Liver (tissue), 8 donors: ENCODE measurements at regions not wholly inside any gene's neighbourhood (a gene's known extent, or its start where the extent isn't known, plus 50 kb on each side); places are given as distances from the start of the nearest gene placed in this dataset.

Source experiments
- DNase-seq: peaks from one replicate; pipeline ENCODE4 v3.0.0-alpha.2; 2017; ENCODE audit warnings: low spot score
- H3K27ac ChIP-seq, 2 donors: one replicate each; pipeline ENCODE4 v1.7.0; 2013; ENCODE audit warnings: inconsistent platforms in 2 of 2, low read length in 2 of 2, control low read depth in 1 of 2, low read depth in 1 of 2, mild to moderate bottlenecking in 1 of 2
- H3K27me3 ChIP-seq, 4 donors: one replicate each; pipeline versions ENCODE4 v1.6.1 to v1.7.0; 2013; ENCODE audit warnings: low read length in 3 of 4, inconsistent platforms in 1 of 4, mild to moderate bottlenecking in 1 of 4, moderate library complexity in 1 of 4; ENCODE audit not compliant: control insufficient read depth in 4 of 4, insufficient read depth in 4 of 4
- H3K36me3 ChIP-seq, 4 donors: one replicate each; pipeline versions ENCODE4 v1.6.1 to v1.7.0; 2013; ENCODE audit warnings: low read length in 3 of 4, mild to moderate bottlenecking in 3 of 4, low read depth in 1 of 4, moderate library complexity in 1 of 4; ENCODE audit not compliant: control insufficient read depth in 4 of 4, insufficient read depth in 3 of 4
- H3K4me1 ChIP-seq, 4 donors: one replicate each; pipeline versions ENCODE4 v1.6.1 to v1.7.0; 2013; ENCODE audit warnings: low read length in 3 of 4, mild to moderate bottlenecking in 3 of 4, moderate library complexity in 1 of 4; ENCODE audit not compliant: control insufficient read depth in 4 of 4, insufficient read depth in 4 of 4
- H3K4me3 ChIP-seq, 3 donors: one replicate each; pipeline versions ENCODE4 v1.6.1 to v1.7.0; 2013; ENCODE audit warnings: low read length in 3 of 3, control low read depth in 1 of 3, low read depth in 1 of 3, mild to moderate bottlenecking in 1 of 3
- H3K9ac ChIP-seq, 2 donors: one replicate each; pipeline ENCODE4 v1.7.0; 2013; ENCODE audit warnings: low read length in 2 of 2, mild to moderate bottlenecking in 2 of 2, moderate library complexity in 2 of 2, control low read depth in 1 of 2, low read depth in 1 of 2
- H3K9me3 ChIP-seq, 4 donors: one replicate each; pipeline versions ENCODE4 v1.6.1 to v1.7.0; 2013; ENCODE audit warnings: low read length in 3 of 4; ENCODE audit not compliant: control insufficient read depth in 4 of 4
- ATF3 ChIP-seq: IDR thresholded peaks from 2 replicates; pipeline ENCODE4 v1.6.1; 2016; ENCODE audit warnings: antibody characterized with exemption
- CTCF ChIP-seq: fragments of 150-350 bp; IDR thresholded peaks from 2 replicates; pipeline ENCODE4 v1.5.1; 2017; ENCODE audit warnings: improper control_type of control experiment, low read depth, low read length; ENCODE audit not compliant: missing input control
- EGR1 ChIP-seq, 2 donors: IDR thresholded peaks; 2 replicates each; pipeline ENCODE4 v1.6.1; 2016 to 2018; ENCODE audit warnings: antibody characterized with exemption in 2 of 2, low read depth in 2 of 2
- HNF4A ChIP-seq, 2 donors: conservative IDR thresholded peaks; 2 replicates each; pipeline ENCODE4 v1.6.1; 2016; ENCODE audit warnings: antibody characterized with exemption in 2 of 2, mild to moderate bottlenecking in 2 of 2
- JUND ChIP-seq, 2 donors: IDR thresholded peaks; 2 replicates each; pipeline ENCODE4 v1.6.1; 2016; ENCODE audit warnings: antibody characterized with exemption in 2 of 2
- MAX ChIP-seq: IDR thresholded peaks from 2 replicates; pipeline ENCODE4 v1.6.1; 2016; ENCODE audit warnings: antibody characterized with exemption
- NR2F2 ChIP-seq: IDR thresholded peaks from 2 replicates; pipeline ENCODE4 v1.6.1; 2016; ENCODE audit warnings: antibody characterized with exemption
- RAD21 ChIP-seq, 2 donors: IDR thresholded peaks; 2 replicates each; pipeline ENCODE4 v1.6.1; 2016; ENCODE audit warnings: antibody characterized with exemption in 2 of 2, mild to moderate bottlenecking in 2 of 2
- REST ChIP-seq: IDR thresholded peaks from 2 replicates; pipeline ENCODE4 v1.6.1; 2016; ENCODE audit warnings: antibody characterized with exemption, mild to moderate bottlenecking
- SP1 ChIP-seq: IDR thresholded peaks from 2 replicates; pipeline ENCODE4 v1.6.1; 2018; ENCODE audit warnings: antibody characterized with exemption, mild to moderate bottlenecking
- YY1 ChIP-seq: IDR thresholded peaks from 2 replicates; pipeline ENCODE4 v1.6.1; 2016; ENCODE audit warnings: antibody characterized with exemption, mild to moderate bottlenecking
- ZBTB33 ChIP-seq: IDR thresholded peaks from 2 replicates; pipeline ENCODE4 v1.6.1; 2016; ENCODE audit warnings: antibody characterized with exemption
- WGBS: extraction: QIAGEN DNeasy Blood & Tissue Kit; methylation state at CpG from one replicate; pipeline ENCODE4 v1.1.7; 2013; 5-methylcytosine and 5-hydroxymethylcytosine counted together
- donor health status: healthy.
- donor health status: healthy.
- donor health status: healthy.
- donor health status: healthy.
- donor health status: healthy.

GRCh38 chr5:1975898-1976765 is 93.4 kb upstream of the IRX4 start:
- WGBS: 69% methylated on average over 12 of the region's 12 CpGs
- Histone ChIP-seq H3K36me3 (no peaks in the 10 kb centered on the region), H3K9me3 (no peaks in the 10 kb centered on the region)

More at GRCh38 chr5:1975898-1976765, 93.4 kb upstream of the IRX4 start:
- Histone ChIP-seq H3K27ac (no peak overlapping the region), H3K4me1 (no peaks in the 10 kb centered on the region), H3K27me3 (peaks cover 0 to 4% (median 0%) of the 10 kb centered on the region in 4 donors), H3K4me3 (no peak overlapping the region), H3K9ac (no peak overlapping the region)
- DNase-seq: no peak
- TF ChIP-seq HNF4A (conservative IDR thresholded peaks at IDR 0.05) (no peak), ATF3 (no peak), CTCF (no peak), RAD21 (IDR thresholded peaks at IDR 0.05) (no peak), EGR1 (IDR thresholded peaks at IDR 0.05; ENCODE audit: low read depth in 2 of 2) (no peak), SP1 (no peak), REST (no peak), ZBTB33 (no peak), JUND (IDR thresholded peaks at IDR 0.05) (no peak), MAX (no peak), NR2F2 (no peak), YY1 (no peak)
